SU-DHL-6 (cell line): ENCODE measurements at regions not wholly inside any gene's neighbourhood (a gene's known extent, or its start where the extent isn't known, plus 50 kb on each side); places are given as distances from the start of the nearest gene placed in this dataset.

Experiments used
- CTCF ChIP-seq: fragments of 200-600 bp; sonication (generic); IDR thresholded peaks from one replicate; pipeline ENCODE4 v1.5.1; 2017; ENCODE audit warnings: antibody characterized with exemption, mild to moderate bottlenecking, low read length, moderate library complexity; ENCODE audit not compliant: insufficient read depth, poor library complexity, severe bottlenecking
- EZH2phosphoT487 ChIP-seq: fragments of 200-600 bp; sonication (generic), shearing (Covaris generic); conservative IDR thresholded peaks from 2 replicates; pipeline ENCODE4 v1.6.1; 2018; ENCODE audit warnings: mild to moderate bottlenecking, antibody characterized with exemption, low read length, moderate library complexity, mixed read lengths

- TF ChIP-seq CTCF (no peak), EZH2phosphoT487 (no peak)
These were observed 644.3 kb downstream of the EPM2A start for GRCh38 chr6:145090801-145091585.
